ENCODE measurements at regions not wholly inside any gene's neighbourhood (a gene's known extent, or its start where the extent isn't known, plus 50 kb on each side); places are given as distances from the start of the nearest gene placed in this dataset.

DNA sequence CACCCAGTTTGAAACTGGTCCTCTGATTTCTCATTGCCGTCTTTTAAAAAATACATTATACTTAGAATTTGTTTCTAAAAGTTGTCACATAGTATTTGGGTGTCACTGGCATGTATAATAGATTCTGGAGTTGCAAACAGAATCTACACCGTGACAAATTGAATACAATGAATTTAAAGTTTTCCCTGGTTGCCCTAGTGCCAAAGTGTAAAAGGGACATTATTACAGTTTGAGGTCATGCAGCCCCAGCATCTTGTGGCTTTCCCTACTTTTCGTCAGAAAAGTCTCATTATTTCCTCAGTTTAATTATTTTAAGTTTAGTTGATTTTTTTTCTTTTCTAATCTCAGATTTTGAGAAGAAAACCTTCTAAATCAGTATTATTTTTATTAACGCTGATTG, 155.9 kb downstream of the DISP1 start:
- TF ChIP-seq, protein P1, sequence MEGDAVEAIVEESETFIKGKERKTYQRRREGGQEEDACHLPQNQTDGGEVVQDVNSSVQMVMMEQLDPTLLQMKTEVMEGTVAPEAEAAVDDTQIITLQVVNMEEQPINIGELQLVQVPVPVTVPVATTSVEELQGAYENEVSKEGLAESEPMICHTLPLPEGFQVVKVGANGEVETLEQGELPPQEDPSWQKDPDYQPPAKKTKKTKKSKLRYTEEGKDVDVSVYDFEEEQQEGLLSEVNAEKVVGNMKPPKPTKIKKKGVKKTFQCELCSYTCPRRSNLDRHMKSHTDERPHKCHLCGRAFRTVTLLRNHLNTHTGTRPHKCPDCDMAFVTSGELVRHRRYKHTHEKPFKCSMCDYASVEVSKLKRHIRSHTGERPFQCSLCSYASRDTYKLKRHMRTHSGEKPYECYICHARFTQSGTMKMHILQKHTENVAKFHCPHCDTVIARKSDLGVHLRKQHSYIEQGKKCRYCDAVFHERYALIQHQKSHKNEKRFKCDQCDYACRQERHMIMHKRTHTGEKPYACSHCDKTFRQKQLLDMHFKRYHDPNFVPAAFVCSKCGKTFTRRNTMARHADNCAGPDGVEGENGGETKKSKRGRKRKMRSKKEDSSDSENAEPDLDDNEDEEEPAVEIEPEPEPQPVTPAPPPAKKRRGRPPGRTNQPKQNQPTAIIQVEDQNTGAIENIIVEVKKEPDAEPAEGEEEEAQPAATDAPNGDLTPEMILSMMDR (IDR thresholded peaks at IDR 0.05) = no peak
- no peak for TF ChIP-seq POLR2A (IDR thresholded peaks at IDR 0.05)
- no peak for TF ChIP-seq EP300 (IDR thresholded peaks at IDR 0.05)
- no peak for TF ChIP-seq POLR2AphosphoS5 (IDR thresholded peaks at IDR 0.05)

Measured in suprapubic skin (tissue), 4 donors.